HepG2 (cell line): ENCODE measurements at regions not wholly inside any gene's neighbourhood (a gene's known extent, or its start where the extent isn't known, plus 50 kb on each side); places are given as distances from the start of the nearest gene placed in this dataset.

Experiments
- ATAC-seq: fragments of 200-7000 bp; cut with Tn5 transposase; 3 replicates; pipeline ENCODE4 v1.9.1; 2020; ENCODE audit warnings: mild to moderate bottlenecking, moderate library complexity
- BruUV-seq: library from RNA; stranded (reverse); fragments of 400-500 nt; replicated peaks from 2 replicates; lab custom pipeline; 2021; lab: Mats Ljungman, UMichigan
- CTCF ChIA-PET: fragments of 300-600 bp; formaldehyde crosslinking; extraction: SDS; loops from one replicate; lab custom pipeline; 2021; ENCODE audit warnings: low total read pairs, inconsistent platforms, low intra/inter-chr PET ratio; lab: Yijun Ruan, JAX
- POLR2A ChIA-PET: fragments of 350-600 bp; sonication (Branson Sonifier 250); formaldehyde crosslinking; loops from one replicate; lab custom pipeline; 2020; ENCODE audit warnings: antibody characterized with exemption, inconsistent platforms; lab: Yijun Ruan, JAX
- DNase-seq: peaks from one replicate; pipeline ENCODE4 v3.0.0-alpha.2; 2015; ENCODE audit warnings: low spot score
- FAIRE-seq: peaks from 3 replicates; lab custom pipeline; 2011; peaks lifted over from hg19 to GRCh38; lab: Jason Lieb, UNC
- H2AFZ ChIP-seq: one replicate; pipeline ENCODE4 v1.6.1; 2011; ENCODE audit warnings: low read length, inconsistent platforms
- H3K27ac ChIP-seq: fragments of 300-600 bp; 3 replicates; pipeline ENCODE4 v1.8.0; 2011; ENCODE audit warnings: mixed run types, mild to moderate bottlenecking, mixed read lengths, low read length, inconsistent platforms; ENCODE audit not compliant: insufficient read depth; ENCODE audit errors: extremely low read length
- H3K27me3 ChIP-seq, 2 experiments: fragments of 200-600 bp in 1 of 2; 2 replicates in 1 of 2; 3 replicates in 1 of 2; pipeline versions ENCODE4 v1.6.0 to v1.8.0; 2011; ENCODE audit warnings: low read length in 2 of 2, mild to moderate bottlenecking in 2 of 2, moderate library complexity in 2 of 2, inconsistent platforms in 1 of 2; ENCODE audit not compliant: insufficient read depth in 2 of 2, control insufficient read depth in 1 of 2
- H3K36me3 ChIP-seq, 2 experiments: fragments of 200-600 bp in 1 of 2; replicated peaks in 1 of 2; 2 replicates in 1 of 2; 3 replicates in 1 of 2; pipeline versions ENCODE4 v1.5.1 to v1.8.0; 2011; ENCODE audit warnings: low read length in 2 of 2, inconsistent platforms in 1 of 2; ENCODE audit not compliant: insufficient read depth in 2 of 2, control insufficient read depth in 1 of 2
- H3K4me1 ChIP-seq: 2 replicates; pipeline ENCODE4 v1.5.1; 2012; ENCODE audit warnings: low read length, inconsistent platforms; ENCODE audit not compliant: insufficient read depth
- H3K4me2 ChIP-seq: 2 replicates; pipeline ENCODE4 v1.6.0; 2011; ENCODE audit warnings: low read depth, low read length, inconsistent platforms
- H3K4me3 ChIP-seq, 3 experiments: fragments of 200-600 bp in 1 of 3; sonication (generic), shearing (Covaris generic) in 1 of 3; replicated peaks in 1 of 3; 2 replicates each; pipeline ENCODE4 v1.5.1; 2011 to 2016; ENCODE audit warnings: low read length in 3 of 3, inconsistent platforms in 2 of 3, low read depth in 2 of 3, mild to moderate bottlenecking in 2 of 3, control low read depth in 1 of 3, mixed read lengths in 1 of 3; ENCODE audit not compliant: insufficient read depth in 1 of 3
- H3K79me2 ChIP-seq: one replicate; pipeline ENCODE4 v1.6.1; 2011; ENCODE audit warnings: low read length, inconsistent platforms; ENCODE audit not compliant: insufficient read depth
- H3K9ac ChIP-seq: 2 replicates; pipeline ENCODE4 v1.6.0; 2011; ENCODE audit warnings: mild to moderate bottlenecking, low read depth, low read length, inconsistent platforms; ENCODE audit not compliant: insufficient read depth
- H3K9me3 ChIP-seq: 2 replicates; pipeline ENCODE4 v1.5.1; 2012; ENCODE audit warnings: mild to moderate bottlenecking, low read length
- H4K20me1 ChIP-seq: 2 replicates; pipeline ENCODE4 v1.6.0; 2011; ENCODE audit warnings: inconsistent platforms, mild to moderate bottlenecking, low read length, moderate library complexity; ENCODE audit not compliant: insufficient read depth
- FOXO1 ChIP-seq: sonication (generic); formaldehyde crosslinking; IDR thresholded peaks from 2 replicates; pipeline ENCODE4 v1.4.0; 2020; ENCODE audit warnings: missing genetic modification reagents
- SIX1 ChIP-seq: sonication (generic); formaldehyde crosslinking; IDR thresholded peaks from 2 replicates; pipeline ENCODE4 v1.4.0; 2020; ENCODE audit warnings: missing genetic modification reagents, borderline replicate concordance
- SUZ12 ChIP-seq: fragments of 150-350 bp; IDR thresholded peaks from 2 replicates; pipeline ENCODE4 v1.6.1; 2014; ENCODE audit warnings: low read depth, low read length
- YEATS4 ChIP-seq: sonication (generic); formaldehyde crosslinking; IDR thresholded peaks from 2 replicates; pipeline ENCODE4 v1.4.0; 2020; ENCODE audit warnings: missing genetic modification reagents, borderline replicate concordance
- ZFP62 ChIP-seq: sonication (generic); formaldehyde crosslinking; IDR thresholded peaks from 2 replicates; pipeline ENCODE4 v1.4.0; 2020; ENCODE audit warnings: missing genetic modification reagents
- ZNF24 ChIP-seq: fragments of 450-650 bp; IDR thresholded peaks from 2 replicates; pipeline ENCODE4 v1.6.1; 2017; ENCODE audit warnings: antibody characterized with exemption, mild to moderate bottlenecking
- ZNF282 ChIP-seq: fragments of 450-650 bp; IDR thresholded peaks from 2 replicates; pipeline ENCODE4 v1.6.1; 2018; ENCODE audit not compliant: partially characterized antibody
- ZNF543 ChIP-seq: sonication (generic); formaldehyde crosslinking; IDR thresholded peaks from 2 replicates; pipeline ENCODE4 v1.4.0; 2020; ENCODE audit warnings: mild to moderate bottlenecking, missing genetic modification reagents
- WGBS: methylation state at CpG from one replicate; pipeline ENCODE4 v1.1.6; 2017; ENCODE audit warnings: low lambda C conversion rate; 5-methylcytosine and 5-hydroxymethylcytosine counted together
- in situ Hi-C: cut with HindIII; loops from 2 replicates; pipeline ENCODE4 v1.10.0; 2017; ENCODE audit warnings: low pct_unique_long_range_greater_than_20kb; ENCODE audit not compliant: extremely low pct_ligation_motif_present
- intact Hi-C: fragments of 100-400 bp; cut with micrococcal nuclease; formaldehyde crosslinking; loops from one replicate; pipeline ENCODE4 v1.10.0; 2022; ENCODE audit not compliant: unreplicated experiment
- TF ChIP-seq, protein P1 (sequence below): sonication (generic); formaldehyde crosslinking; IDR thresholded peaks from 2 replicates; pipeline ENCODE4 v1.4.0; 2020; ENCODE audit warnings: mild to moderate bottlenecking, missing genetic modification reagents

DNA sequence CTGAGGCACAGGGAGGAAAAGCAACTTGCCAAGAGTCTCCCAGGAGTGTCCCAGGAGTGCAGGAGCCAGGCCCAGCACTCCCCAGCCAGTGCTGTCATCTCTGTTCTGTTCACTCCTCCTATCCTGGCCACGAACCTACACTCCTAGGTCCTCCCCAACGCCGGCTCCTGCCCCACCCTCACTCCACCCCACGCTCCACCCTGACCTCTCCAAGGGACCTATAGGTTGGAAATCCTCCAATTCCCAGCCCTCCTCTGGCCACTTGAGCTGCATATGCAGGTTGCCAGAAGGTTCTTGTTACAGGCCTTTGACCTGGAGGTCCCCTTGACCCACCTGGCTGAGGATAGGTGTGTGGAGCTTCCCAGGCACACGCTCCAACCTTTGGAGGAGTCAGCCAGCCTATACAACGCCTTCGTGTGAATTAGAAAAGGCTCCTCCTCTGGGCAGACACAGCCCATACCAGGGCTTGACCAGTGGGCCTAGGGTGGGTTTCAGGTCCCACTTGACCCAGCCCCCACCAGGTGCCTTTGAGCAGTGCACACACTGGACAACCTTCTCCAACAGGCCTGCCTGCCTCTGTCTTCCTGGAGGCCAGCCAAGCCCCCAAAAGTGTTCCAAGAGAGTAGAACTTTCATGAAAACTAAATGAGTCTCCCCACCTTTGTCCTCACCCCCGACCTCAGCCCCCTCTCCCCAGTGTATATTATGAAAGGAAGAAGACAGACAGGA is 167.2 kb upstream of the TLE3 start:
- Histone ChIP-seq H4K20me1 (peaks cover 3% of the 10 kb centered on the region; the same call in 1 of the 2 replicates), H3K4me2 (no peak overlapping the region), H3K27ac (no peak overlapping the region), H3K4me3 (no peak overlapping the region), H3K36me3 (no peaks in the 10 kb centered on the region), H3K4me1 (peaks cover 9% of the 10 kb centered on the region), H3K9me3 (no peaks in the 10 kb centered on the region), H3K27me3 (peaks cover 1 to 20% of the 10 kb centered on the region in 2 experiments; a peak in 3 of 5 replicates), H3K79me2 (no peaks in the 10 kb centered on the region), H2AFZ (no peak overlapping the region), H3K9ac (no peak overlapping the region)
- no peak for ATAC-seq
- ChIA-PET POLR2A (no interaction called here), CTCF (no interaction called here)
- no peak for TF ChIP-seq ZNF24
- no peak for TF ChIP-seq ZNF543
- no peak for TF ChIP-seq YEATS4 (CRISPR knock-in tag)
- TF ChIP-seq SUZ12: no peak
- TF ChIP-seq ZNF282: no peak
- TF ChIP-seq, protein P1, sequence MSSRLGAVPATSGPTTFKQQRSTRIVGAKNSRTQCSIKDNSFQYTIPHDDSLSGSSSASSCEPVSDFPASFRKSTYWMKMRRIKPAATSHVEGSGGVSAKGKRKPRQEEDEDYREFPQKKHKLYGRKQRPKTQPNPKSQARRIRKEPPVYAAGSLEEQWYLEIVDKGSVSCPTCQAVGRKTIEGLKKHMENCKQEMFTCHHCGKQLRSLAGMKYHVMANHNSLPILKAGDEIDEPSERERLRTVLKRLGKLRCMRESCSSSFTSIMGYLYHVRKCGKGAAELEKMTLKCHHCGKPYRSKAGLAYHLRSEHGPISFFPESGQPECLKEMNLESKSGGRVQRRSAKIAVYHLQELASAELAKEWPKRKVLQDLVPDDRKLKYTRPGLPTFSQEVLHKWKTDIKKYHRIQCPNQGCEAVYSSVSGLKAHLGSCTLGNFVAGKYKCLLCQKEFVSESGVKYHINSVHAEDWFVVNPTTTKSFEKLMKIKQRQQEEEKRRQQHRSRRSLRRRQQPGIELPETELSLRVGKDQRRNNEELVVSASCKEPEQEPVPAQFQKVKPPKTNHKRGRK: no peak
- intact Hi-C loops (no loop called here), in situ Hi-C loops (no loop called here)
- BruUV-seq: no TSS peak
- WGBS: 33% methylated on average over 7 of the region's 8 CpGs
- no peak for FAIRE-seq
- no peak for DNase-seq

DNA sequence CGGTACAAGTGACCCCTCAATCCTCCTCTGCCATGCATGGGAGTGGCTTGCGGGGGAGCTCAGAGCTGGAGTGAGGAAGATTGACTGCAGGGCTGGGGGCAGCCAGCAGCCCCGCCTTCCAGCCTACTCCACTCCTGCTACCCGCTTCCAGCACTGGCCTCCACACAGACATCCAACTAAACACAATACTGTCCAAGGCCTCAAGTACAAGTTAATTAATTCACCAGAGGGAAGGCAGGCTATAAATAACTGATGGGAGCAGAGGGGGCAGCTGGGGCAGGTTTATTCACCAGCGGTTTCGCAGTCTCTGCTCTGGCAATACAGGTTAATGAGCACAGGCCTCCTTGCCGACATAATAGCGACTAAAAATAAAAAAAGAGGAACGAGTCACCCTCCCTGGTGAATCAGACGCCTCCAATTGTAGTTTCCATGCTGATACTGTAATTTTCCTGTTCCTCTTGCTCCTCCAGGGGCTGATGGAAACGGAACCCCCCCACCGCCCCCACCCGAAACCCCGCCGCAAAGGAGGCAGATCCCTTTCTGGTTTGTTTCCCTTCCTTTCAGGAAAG is 166.4 kb upstream of the TLE3 start:
- no peak for FAIRE-seq
- in situ Hi-C loops: no loop called here

More for the DNA sequence above, 166.4 kb upstream of the TLE3 start:
- Histone ChIP-seq H4K20me1 (peaks cover 3% of the 10 kb centered on the region; the same call in 1 of the 2 replicates), H3K4me3 (no peak overlapping the region), H3K4me2 (no peak overlapping the region), H3K27ac (no peak overlapping the region), H3K9ac (no peak overlapping the region), H3K4me1 (peaks cover under 1% of the 10 kb centered on the region), H3K36me3 (no peaks in the 10 kb centered on the region), H2AFZ (no peak overlapping the region), H3K9me3 (no peaks in the 10 kb centered on the region), H3K27me3 (peaks cover 1 to 12% of the 10 kb centered on the region in 2 experiments; a peak in 1 of 5 replicates), H3K79me2 (no peaks in the 10 kb centered on the region)
- ATAC-seq (no peak), DNase-seq (no peak)
- POLR2A ChIA-PET: no interaction called here
- CTCF ChIA-PET: no interaction called here
- TF ChIP-seq FOXO1 (CRISPR knock-in tag) (no peak), SIX1 (no peak), ZFP62 (CRISPR knock-in tag) (no peak)
- intact Hi-C loops: no loop called here
- BruUV-seq: no TSS peak
- WGBS: 43% methylated on average over 15 of the region's 15 CpGs
